ENCODE measurements at regions not wholly inside any gene's neighbourhood (a gene's known extent, or its start where the extent isn't known, plus 50 kb on each side); places are given as distances from the start of the nearest gene placed in this dataset.
A peak's percentile ranks its signal among the peaks of the same experiment; 100 is the strongest.

GRCh38 chr2:173442542-173442941 lies 87.9 kb downstream of the CDCA7 start:
- DNase-seq (ENCODE audit: low read depth in 4 of 6, low spot score in 6 of 6): no peak
- WGBS (ENCODE audit: insufficient coverage): 87% methylated on average over 2 of the region's 2 CpGs

GRCh38 chr2:173446722-173447121 lies 92.0 kb downstream of the CDCA7 start:
- no peak overlapping the region for H3K4me3 ChIP-seq (ENCODE audit: low read depth, low read length)
- H3K27ac ChIP-seq (ENCODE audit: low read depth, low read length): no peak overlapping the region
- H3K9me3 ChIP-seq (ENCODE audit: control insufficient read depth, insufficient read depth, low read length): peaks cover 2% of the 10 kb centered on the region
- no peak for DNase-seq (ENCODE audit: low read depth in 4 of 6, low spot score in 6 of 6)
- H3K4me1 ChIP-seq (ENCODE audit: control insufficient read depth, insufficient read depth, low read length): peaks cover 4% of the 10 kb centered on the region
- no peaks in the 10 kb centered on the region for H3K27me3 ChIP-seq (ENCODE audit: control insufficient read depth, insufficient read depth, low read length)
- no CpG with 5 or more reads among the region's 1 CpG for WGBS (ENCODE audit: insufficient coverage)
- no peaks in the 10 kb centered on the region for H3K36me3 ChIP-seq (ENCODE audit: control insufficient read depth, insufficient read depth, low read length)

More at GRCh38 chr2:173442542-173442941, 87.9 kb downstream of the CDCA7 start:
- Histone ChIP-seq H3K4me1 (ENCODE audit: control insufficient read depth, insufficient read depth, low read length) (no peaks in the 10 kb centered on the region), H3K27me3 (ENCODE audit: control insufficient read depth, insufficient read depth, low read length) (no peaks in the 10 kb centered on the region), H3K9me3 (ENCODE audit: control insufficient read depth, insufficient read depth, low read length) (no peaks in the 10 kb centered on the region), H3K4me3 (ENCODE audit: low read depth, low read length) (no peak overlapping the region), H3K27ac (ENCODE audit: low read depth, low read length) (no peak overlapping the region), H3K36me3 (ENCODE audit: control insufficient read depth, insufficient read depth, low read length) (no peaks in the 10 kb centered on the region)

GRCh38 chr2:173448938-173449471 lies 94.3 kb downstream of the CDCA7 start:
- Histone ChIP-seq H3K4me3 (ENCODE audit: low read depth, low read length) (peak overlapping the region; percentile 17), H3K9me3 (ENCODE audit: control insufficient read depth, insufficient read depth, low read length) (peaks cover 2% of the 10 kb centered on the region), H3K27ac (ENCODE audit: low read depth, low read length) (no peak overlapping the region), H3K4me1 (ENCODE audit: control insufficient read depth, insufficient read depth, low read length) (peaks cover 9% of the 10 kb centered on the region), H3K27me3 (ENCODE audit: control insufficient read depth, insufficient read depth, low read length) (no peaks in the 10 kb centered on the region), H3K36me3 (ENCODE audit: control insufficient read depth, insufficient read depth, low read length) (no peaks in the 10 kb centered on the region)
- 16% methylated on average over 4 of the region's 17 CpGs for WGBS (ENCODE audit: insufficient coverage)
- peak in 5 of 6 donors; percentile 15 to 92 (median 48) for DNase-seq (ENCODE audit: low read depth in 4 of 6, low spot score in 6 of 6)

- H3K36me3 ChIP-seq (ENCODE audit: control insufficient read depth, insufficient read depth, low read length): no peaks in the 10 kb centered on the region
- H3K9me3 ChIP-seq (ENCODE audit: control insufficient read depth, insufficient read depth, low read length): peaks cover 2% of the 10 kb centered on the region
- WGBS (ENCODE audit: insufficient coverage): 70% methylated on average over 6 of the region's 8 CpGs
- H3K4me1 ChIP-seq (ENCODE audit: control insufficient read depth, insufficient read depth, low read length): peaks cover 9% of the 10 kb centered on the region
- H3K4me3 ChIP-seq (ENCODE audit: low read depth, low read length): no peak overlapping the region
- no peak overlapping the region for H3K27ac ChIP-seq (ENCODE audit: low read depth, low read length)
- H3K27me3 ChIP-seq (ENCODE audit: control insufficient read depth, insufficient read depth, low read length): no peaks in the 10 kb centered on the region
- peak in 1 of 6 donors; percentile 35 for DNase-seq (ENCODE audit: low read depth in 4 of 6, low spot score in 6 of 6)
Observed at GRCh38 chr2:173451118-173451517, 96.4 kb downstream of the CDCA7 start.

GRCh38 chr2:173451941-173452340 lies 97.3 kb downstream of the CDCA7 start:
- DNase-seq (ENCODE audit: low read depth in 4 of 6, low spot score in 6 of 6): peak in 1 of 6 donors; percentile 45
- Histone ChIP-seq H3K36me3 (ENCODE audit: control insufficient read depth, insufficient read depth, low read length) (no peaks in the 10 kb centered on the region), H3K4me3 (ENCODE audit: low read depth, low read length) (no peak overlapping the region), H3K4me1 (ENCODE audit: control insufficient read depth, insufficient read depth, low read length) (peaks cover 9% of the 10 kb centered on the region), H3K27ac (ENCODE audit: low read depth, low read length) (no peak overlapping the region), H3K27me3 (ENCODE audit: control insufficient read depth, insufficient read depth, low read length) (no peaks in the 10 kb centered on the region), H3K9me3 (ENCODE audit: control insufficient read depth, insufficient read depth, low read length) (peaks cover 2% of the 10 kb centered on the region)
- WGBS (ENCODE audit: insufficient coverage): 100% methylated on average over 1 of the region's 4 CpGs

GRCh38 chr2:173452416-173452815 lies 97.7 kb downstream of the CDCA7 start:
- Histone ChIP-seq H3K36me3 (ENCODE audit: control insufficient read depth, insufficient read depth, low read length) (no peaks in the 10 kb centered on the region), H3K27me3 (ENCODE audit: control insufficient read depth, insufficient read depth, low read length) (no peaks in the 10 kb centered on the region), H3K27ac (ENCODE audit: low read depth, low read length) (no peak overlapping the region), H3K9me3 (ENCODE audit: control insufficient read depth, insufficient read depth, low read length) (peaks cover 2% of the 10 kb centered on the region), H3K4me3 (ENCODE audit: low read depth, low read length) (no peak overlapping the region), H3K4me1 (ENCODE audit: control insufficient read depth, insufficient read depth, low read length) (peaks cover 9% of the 10 kb centered on the region)
- WGBS (ENCODE audit: insufficient coverage): 56% methylated on average over 3 of the region's 8 CpGs
- peak in 2 of 6 donors; percentile 62 for DNase-seq (ENCODE audit: low read depth in 4 of 6, low spot score in 6 of 6)

- Histone ChIP-seq H3K4me3 (ENCODE audit: low read depth, low read length) (no peak overlapping the region), H3K36me3 (ENCODE audit: control insufficient read depth, insufficient read depth, low read length) (no peaks in the 10 kb centered on the region), H3K4me1 (ENCODE audit: control insufficient read depth, insufficient read depth, low read length) (peaks cover 6% of the 10 kb centered on the region), H3K27ac (ENCODE audit: low read depth, low read length) (no peak overlapping the region), H3K9me3 (ENCODE audit: control insufficient read depth, insufficient read depth, low read length) (no peaks in the 10 kb centered on the region), H3K27me3 (ENCODE audit: control insufficient read depth, insufficient read depth, low read length) (no peaks in the 10 kb centered on the region)
- DNase-seq (ENCODE audit: low read depth in 4 of 6, low spot score in 6 of 6): no peak
- 88% methylated on average over 9 of the region's 10 CpGs for WGBS (ENCODE audit: insufficient coverage)
Observed at GRCh38 chr2:173456960-173457359, 102.3 kb downstream of the CDCA7 start.

- Histone ChIP-seq H3K27me3 (ENCODE audit: control insufficient read depth, insufficient read depth, low read length) (no peaks in the 10 kb centered on the region), H3K4me1 (ENCODE audit: control insufficient read depth, insufficient read depth, low read length) (peaks cover 6% of the 10 kb centered on the region), H3K9me3 (ENCODE audit: control insufficient read depth, insufficient read depth, low read length) (no peaks in the 10 kb centered on the region), H3K36me3 (ENCODE audit: control insufficient read depth, insufficient read depth, low read length) (no peaks in the 10 kb centered on the region), H3K27ac (ENCODE audit: low read depth, low read length) (no peak overlapping the region), H3K4me3 (ENCODE audit: low read depth, low read length) (no peak overlapping the region)
- 77% methylated on average over 6 of the region's 7 CpGs for WGBS (ENCODE audit: insufficient coverage)
- DNase-seq (ENCODE audit: low read depth in 4 of 6, low spot score in 6 of 6): no peak
Observed at GRCh38 chr2:173457366-173457765, 102.7 kb downstream of the CDCA7 start.

GRCh38 chr2:173458991-173459780 lies 104.5 kb downstream of the CDCA7 start:
- Histone ChIP-seq H3K9me3 (ENCODE audit: control insufficient read depth, insufficient read depth, low read length) (no peaks in the 10 kb centered on the region), H3K4me3 (ENCODE audit: low read depth, low read length) (no peak overlapping the region), H3K27ac (ENCODE audit: low read depth, low read length) (no peak overlapping the region), H3K4me1 (ENCODE audit: control insufficient read depth, insufficient read depth, low read length) (no peaks in the 10 kb centered on the region), H3K27me3 (ENCODE audit: control insufficient read depth, insufficient read depth, low read length) (no peaks in the 10 kb centered on the region), H3K36me3 (ENCODE audit: control insufficient read depth, insufficient read depth, low read length) (no peaks in the 10 kb centered on the region)
- 38% methylated on average over 5 of the region's 8 CpGs for WGBS (ENCODE audit: insufficient coverage)
- peak in 2 of 6 donors; percentile 36 to 62 for DNase-seq (ENCODE audit: low read depth in 4 of 6, low spot score in 6 of 6)

All from spinal cord (tissue), 9 donors.